Testis (tissue), 2 donors: ENCODE measurements at regions not wholly inside any gene's neighbourhood (a gene's known extent, or its start where the extent isn't known, plus 50 kb on each side); places are given as distances from the start of the nearest gene placed in this dataset.

Experiments
- DNase-seq: peaks from one replicate; pipeline ENCODE4 v3.0.0-alpha.2; 2019
- H3K27ac ChIP-seq, 2 donors: fragments of 200-600 bp; sonication (generic); one replicate each; pipeline ENCODE4 v1.5.1; 2019
- H3K27me3 ChIP-seq: fragments of 200-600 bp; sonication (generic); one replicate; pipeline ENCODE4 v1.5.1; 2019
- H3K36me3 ChIP-seq: fragments of 200-600 bp; sonication (generic); one replicate; pipeline ENCODE4 v1.5.1; 2017; ENCODE audit warnings: low read depth; ENCODE audit errors: missing control alignments
- H3K4me1 ChIP-seq: fragments of 200-600 bp; sonication (generic); one replicate; pipeline ENCODE4 v1.5.1; 2019
- H3K4me3 ChIP-seq, 2 donors: fragments of 200-600 bp; sonication (generic); one replicate each; pipeline ENCODE4 v1.5.1; 2017 to 2019
- H3K9me3 ChIP-seq: fragments of 200-600 bp; sonication (generic); one replicate; pipeline ENCODE4 v1.5.1; 2017
- POLR2A ChIP-seq: fragments of 450-650 bp; IDR thresholded peaks from one replicate; pipeline ENCODE4 v1.6.1; 2017; ENCODE audit warnings: antibody characterized with exemption, mild to moderate bottlenecking, moderate library complexity
- WGBS, 2 donors: methylation state at CpG; one replicate each; pipeline ENCODE4 v1.1.5; 2018; 5-methylcytosine and 5-hydroxymethylcytosine counted together
- intact Hi-C: fragments of 100-400 bp; cut with DNase I; formaldehyde crosslinking; loops from one replicate; pipeline ENCODE4 v1.15.1; 2023; ENCODE audit warnings: low total_unique reads
- TF ChIP-seq, protein P1 (sequence below), 3 experiments: fragments of 450-650 bp in 2 of 3; fragments of 200-600 bp in 1 of 3; sonication (generic) in 1 of 3; IDR thresholded peaks; one replicate each; pipeline ENCODE4 v1.5.1; 2016 to 2019; ENCODE audit warnings: antibody characterized with exemption in 3 of 3, mild to moderate bottlenecking in 2 of 3, moderate library complexity in 1 of 3

DNA sequence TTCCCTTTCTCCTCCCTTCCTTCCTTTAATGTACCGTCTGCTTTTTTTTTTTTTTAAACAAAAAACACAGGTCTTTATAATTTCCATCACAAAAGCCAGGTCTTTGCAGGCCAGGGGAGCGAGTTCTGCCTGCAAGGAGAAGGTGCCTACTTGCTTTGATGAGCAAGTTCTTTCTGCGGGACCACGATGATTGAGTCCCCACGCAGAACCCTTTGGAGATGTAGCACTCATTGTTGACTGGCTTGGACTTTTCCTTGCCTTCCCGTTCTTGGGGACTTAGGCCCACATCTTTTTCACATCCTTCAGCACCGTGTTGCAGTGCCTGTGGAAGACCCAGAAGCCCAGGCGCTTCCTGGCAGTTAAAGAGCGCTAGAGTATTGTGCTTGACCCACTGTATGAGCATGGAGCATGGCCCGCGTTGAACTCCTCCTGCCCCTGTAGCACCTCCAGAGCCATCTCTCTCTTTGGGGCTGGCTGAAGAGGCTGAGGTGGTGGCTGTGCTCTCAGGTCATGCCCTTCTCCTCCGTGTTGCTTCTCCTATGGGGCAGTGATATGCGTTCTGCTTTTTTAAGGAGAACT lies 177.6 kb downstream of the EXOC5 start:
- TF ChIP-seq, protein P1, sequence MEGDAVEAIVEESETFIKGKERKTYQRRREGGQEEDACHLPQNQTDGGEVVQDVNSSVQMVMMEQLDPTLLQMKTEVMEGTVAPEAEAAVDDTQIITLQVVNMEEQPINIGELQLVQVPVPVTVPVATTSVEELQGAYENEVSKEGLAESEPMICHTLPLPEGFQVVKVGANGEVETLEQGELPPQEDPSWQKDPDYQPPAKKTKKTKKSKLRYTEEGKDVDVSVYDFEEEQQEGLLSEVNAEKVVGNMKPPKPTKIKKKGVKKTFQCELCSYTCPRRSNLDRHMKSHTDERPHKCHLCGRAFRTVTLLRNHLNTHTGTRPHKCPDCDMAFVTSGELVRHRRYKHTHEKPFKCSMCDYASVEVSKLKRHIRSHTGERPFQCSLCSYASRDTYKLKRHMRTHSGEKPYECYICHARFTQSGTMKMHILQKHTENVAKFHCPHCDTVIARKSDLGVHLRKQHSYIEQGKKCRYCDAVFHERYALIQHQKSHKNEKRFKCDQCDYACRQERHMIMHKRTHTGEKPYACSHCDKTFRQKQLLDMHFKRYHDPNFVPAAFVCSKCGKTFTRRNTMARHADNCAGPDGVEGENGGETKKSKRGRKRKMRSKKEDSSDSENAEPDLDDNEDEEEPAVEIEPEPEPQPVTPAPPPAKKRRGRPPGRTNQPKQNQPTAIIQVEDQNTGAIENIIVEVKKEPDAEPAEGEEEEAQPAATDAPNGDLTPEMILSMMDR (IDR thresholded peaks at IDR 0.05), result no peak
- no peak for TF ChIP-seq POLR2A
- no peaks in the 10 kb centered on the region for H3K27me3 ChIP-seq
- H3K4me3 ChIP-seq, result no peak overlapping the region
- no peaks in the 10 kb centered on the region for H3K36me3 ChIP-seq
- intact Hi-C loops, result no loop called here
- H3K4me1 ChIP-seq, result no peaks in the 10 kb centered on the region
- H3K27ac ChIP-seq, result no peak overlapping the region
- 77 to 84% methylated on average over 13 of the region's 13 CpGs for WGBS, 2 donors
- no peak for DNase-seq
- H3K9me3 ChIP-seq, result no peaks in the 10 kb centered on the region

DNA sequence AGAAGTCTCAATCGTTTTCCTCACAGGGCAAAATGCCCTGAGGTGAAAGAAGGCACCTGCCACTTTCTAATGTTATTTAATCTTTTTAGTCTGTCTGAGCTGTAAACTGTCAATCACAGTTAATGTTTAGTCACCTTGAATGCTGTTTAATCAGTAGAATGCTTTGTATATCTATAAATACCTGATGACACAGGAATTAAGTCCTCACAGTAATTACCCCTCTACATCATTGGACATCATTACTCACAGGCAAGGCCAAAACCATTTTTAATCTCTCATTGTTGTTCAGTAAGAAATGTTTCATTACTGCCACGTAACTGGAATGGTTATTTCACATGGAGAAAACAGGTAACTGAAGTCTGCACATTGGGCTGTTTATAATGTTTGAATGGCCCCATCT lies 178.8 kb downstream of the EXOC5 start:
- TF ChIP-seq, protein P1 (IDR thresholded peaks at IDR 0.05), result no peak
- TF ChIP-seq POLR2A, result no peak
- no peak for DNase-seq
- H3K27me3 ChIP-seq, result no peaks in the 10 kb centered on the region
- H3K9me3 ChIP-seq, result no peaks in the 10 kb centered on the region
- H3K4me1 ChIP-seq, result peaks cover 11% of the 10 kb centered on the region
- intact Hi-C loops, result no loop called here
- WGBS, 2 donors, result 59 to 63% methylated on average over 2 of the region's 2 CpGs
- H3K36me3 ChIP-seq, result no peaks in the 10 kb centered on the region
- no peak overlapping the region for H3K27ac ChIP-seq
- no peak overlapping the region for H3K4me3 ChIP-seq

DNA sequence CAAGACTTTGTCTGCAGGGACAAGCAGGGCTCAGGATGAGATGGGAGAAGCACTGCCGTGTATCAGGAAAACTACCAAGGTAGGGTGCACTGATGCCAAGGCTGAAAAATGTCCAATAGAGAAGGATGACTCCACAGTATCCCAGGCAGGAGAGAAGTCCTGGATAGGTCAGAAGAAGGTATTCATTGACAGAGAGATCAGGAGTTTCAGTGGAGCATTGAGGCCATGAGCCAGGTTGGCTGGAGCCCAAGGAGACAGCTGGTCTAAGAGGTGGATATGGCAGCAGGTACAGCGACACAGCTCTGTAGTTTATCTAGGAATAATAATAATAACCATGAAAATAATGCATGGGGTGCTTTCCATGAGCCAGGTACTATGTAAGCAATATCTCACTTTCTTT lies 180.9 kb downstream of the EXOC5 start:
- intact Hi-C loops, result no loop called here
- no peak for TF ChIP-seq POLR2A
- TF ChIP-seq, protein P1 (IDR thresholded peaks at IDR 0.05), result no peak
- Histone ChIP-seq H3K4me1 (peaks cover 17% of the 10 kb centered on the region), H3K36me3 (no peaks in the 10 kb centered on the region), H3K4me3 (no peak overlapping the region), H3K9me3 (no peaks in the 10 kb centered on the region), H3K27ac (no peak overlapping the region), H3K27me3 (no peaks in the 10 kb centered on the region)
- no peak for DNase-seq
- 85 to 86% methylated on average over 2 of the region's 2 CpGs for WGBS, 2 donors

DNA sequence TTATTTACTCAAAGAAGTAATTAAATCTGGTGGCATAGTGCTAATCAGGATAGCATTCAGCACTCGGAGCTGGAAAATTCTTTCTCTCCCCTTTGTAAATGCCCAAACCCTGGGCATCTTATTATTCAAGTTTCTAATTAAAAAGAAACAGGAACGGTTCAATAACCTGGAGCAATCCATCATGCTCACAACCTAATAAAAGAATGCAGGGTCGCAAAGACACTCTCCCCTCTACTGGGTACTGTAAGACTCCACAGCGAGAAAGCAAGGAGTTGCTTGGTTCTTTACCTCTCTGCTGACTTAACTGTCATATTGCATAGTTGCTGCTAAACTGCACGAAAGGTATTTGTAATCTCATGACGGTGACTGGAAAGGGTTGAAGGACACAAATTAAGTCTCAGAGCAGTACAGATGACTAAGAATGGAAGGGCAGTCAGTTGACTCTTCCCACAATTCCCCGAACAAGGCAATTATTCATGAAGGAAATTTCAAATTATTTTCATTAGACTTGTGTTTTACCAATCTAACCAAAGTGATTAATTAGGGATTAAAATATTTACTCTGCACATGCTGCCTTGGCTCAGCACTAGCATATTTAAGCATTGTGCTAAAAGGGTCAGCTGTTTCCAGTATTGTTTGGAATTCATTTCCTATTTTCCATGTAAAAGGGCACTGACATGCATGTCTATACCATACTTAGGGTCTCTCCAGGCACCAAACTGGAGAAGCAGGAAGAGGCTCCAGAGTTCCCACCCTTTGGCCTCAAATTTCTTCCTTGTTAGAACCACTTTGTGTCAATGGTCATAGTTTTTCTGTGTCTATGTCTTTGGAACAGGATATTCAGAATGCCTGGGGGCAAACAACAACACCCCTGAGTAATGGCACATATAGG lies 182.2 kb downstream of the EXOC5 start:
- Histone ChIP-seq H3K4me1 (peaks cover 17% of the 10 kb centered on the region), H3K9me3 (no peaks in the 10 kb centered on the region), H3K4me3 (no peak overlapping the region), H3K36me3 (no peaks in the 10 kb centered on the region), H3K27me3 (no peaks in the 10 kb centered on the region), H3K27ac (no peak overlapping the region)
- 70 to 77% methylated on average over 7 of the region's 7 CpGs for WGBS, 2 donors
- intact Hi-C loops, result no loop called here
- DNase-seq, result no peak
- TF ChIP-seq POLR2A, result no peak
- TF ChIP-seq, protein P1 (IDR thresholded peaks at IDR 0.05), result no peak
